ENCODE measurements at regions not wholly inside any gene's neighbourhood (a gene's known extent, or its start where the extent isn't known, plus 50 kb on each side); places are given as distances from the start of the nearest gene placed in this dataset.
"Not testable (repeated sequence)": the region's sequence is repeated elsewhere in the genome, so short reads cannot be mapped to it uniquely, and the experiment has no call there.

GRCh38 chr4:106579236-106579635 lies 210.7 kb upstream of the GIMD1 start:
- TF ChIP-seq, protein P1, sequence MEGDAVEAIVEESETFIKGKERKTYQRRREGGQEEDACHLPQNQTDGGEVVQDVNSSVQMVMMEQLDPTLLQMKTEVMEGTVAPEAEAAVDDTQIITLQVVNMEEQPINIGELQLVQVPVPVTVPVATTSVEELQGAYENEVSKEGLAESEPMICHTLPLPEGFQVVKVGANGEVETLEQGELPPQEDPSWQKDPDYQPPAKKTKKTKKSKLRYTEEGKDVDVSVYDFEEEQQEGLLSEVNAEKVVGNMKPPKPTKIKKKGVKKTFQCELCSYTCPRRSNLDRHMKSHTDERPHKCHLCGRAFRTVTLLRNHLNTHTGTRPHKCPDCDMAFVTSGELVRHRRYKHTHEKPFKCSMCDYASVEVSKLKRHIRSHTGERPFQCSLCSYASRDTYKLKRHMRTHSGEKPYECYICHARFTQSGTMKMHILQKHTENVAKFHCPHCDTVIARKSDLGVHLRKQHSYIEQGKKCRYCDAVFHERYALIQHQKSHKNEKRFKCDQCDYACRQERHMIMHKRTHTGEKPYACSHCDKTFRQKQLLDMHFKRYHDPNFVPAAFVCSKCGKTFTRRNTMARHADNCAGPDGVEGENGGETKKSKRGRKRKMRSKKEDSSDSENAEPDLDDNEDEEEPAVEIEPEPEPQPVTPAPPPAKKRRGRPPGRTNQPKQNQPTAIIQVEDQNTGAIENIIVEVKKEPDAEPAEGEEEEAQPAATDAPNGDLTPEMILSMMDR (IDR thresholded peaks at IDR 0.05; ENCODE audit: low read depth, low read length) = no peak
- no peak overlapping the region for H3K4me3 ChIP-seq (ENCODE audit: low read depth, low read length)
- in situ Hi-C loops (cut with HindIII; ENCODE audit: low sequenced_read_pairs) = no loop called here
- DNase-seq (ENCODE audit: low read depth, low spot score) = no peak

GRCh38 chr4:106569146-106570031 lies 200.8 kb upstream of the GIMD1 start:
- in situ Hi-C loops (cut with HindIII; ENCODE audit: low sequenced_read_pairs) = no loop called here
- TF ChIP-seq, protein P1 (IDR thresholded peaks at IDR 0.05; ENCODE audit: low read depth, low read length) = no peak
- DNase-seq (ENCODE audit: low read depth, low spot score) = no peak
- H3K4me3 ChIP-seq (ENCODE audit: low read depth, low read length) = no peak overlapping the region

GRCh38 chr4:106565727-106566126 lies 197.1 kb upstream of the GIMD1 start:
- TF ChIP-seq, protein P1 (IDR thresholded peaks at IDR 0.05; ENCODE audit: low read depth, low read length) = no peak
- DNase-seq (ENCODE audit: low read depth, low spot score) = no peak
- no peak overlapping the region for H3K4me3 ChIP-seq (ENCODE audit: low read depth, low read length)
- in situ Hi-C loops (cut with HindIII; ENCODE audit: low sequenced_read_pairs) = no loop called here

DNA sequence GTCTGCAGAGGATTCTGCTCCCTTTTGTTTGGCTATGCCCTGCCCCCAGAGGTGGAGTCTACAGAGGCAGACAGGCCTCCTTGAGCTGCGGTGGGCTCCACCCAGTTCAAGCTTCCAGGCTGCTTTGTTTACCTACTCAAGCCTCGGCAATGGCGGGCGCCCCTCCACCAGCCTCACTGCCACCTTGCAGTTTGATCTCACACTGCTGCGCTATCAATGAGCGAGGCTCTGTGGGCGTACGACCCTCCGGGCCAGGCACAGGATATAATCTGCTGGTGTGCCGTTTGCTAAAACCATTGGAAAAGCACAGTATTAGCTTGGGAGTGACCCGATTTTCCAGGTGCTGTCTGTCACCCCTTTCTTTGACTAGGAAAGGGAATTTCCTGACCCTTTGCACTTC lies 195.1 kb upstream of the GIMD1 start:
- in situ Hi-C loops (cut with HindIII; ENCODE audit: low sequenced_read_pairs); DNase-seq (ENCODE audit: low read depth, low spot score); H3K4me3 ChIP-seq (ENCODE audit: low read depth, low read length): not testable (repeated sequence)

GRCh38 chr4:106551724-106552123 lies 183.1 kb upstream of the GIMD1 start:
- in situ Hi-C loops (cut with HindIII; ENCODE audit: low sequenced_read_pairs) = no loop called here
- no peak overlapping the region for H3K4me3 ChIP-seq (ENCODE audit: low read depth, low read length)
- TF ChIP-seq, protein P1 (IDR thresholded peaks at IDR 0.05; ENCODE audit: low read depth, low read length) = no peak
- DNase-seq (ENCODE audit: low read depth, low spot score) = no peak

DNA sequence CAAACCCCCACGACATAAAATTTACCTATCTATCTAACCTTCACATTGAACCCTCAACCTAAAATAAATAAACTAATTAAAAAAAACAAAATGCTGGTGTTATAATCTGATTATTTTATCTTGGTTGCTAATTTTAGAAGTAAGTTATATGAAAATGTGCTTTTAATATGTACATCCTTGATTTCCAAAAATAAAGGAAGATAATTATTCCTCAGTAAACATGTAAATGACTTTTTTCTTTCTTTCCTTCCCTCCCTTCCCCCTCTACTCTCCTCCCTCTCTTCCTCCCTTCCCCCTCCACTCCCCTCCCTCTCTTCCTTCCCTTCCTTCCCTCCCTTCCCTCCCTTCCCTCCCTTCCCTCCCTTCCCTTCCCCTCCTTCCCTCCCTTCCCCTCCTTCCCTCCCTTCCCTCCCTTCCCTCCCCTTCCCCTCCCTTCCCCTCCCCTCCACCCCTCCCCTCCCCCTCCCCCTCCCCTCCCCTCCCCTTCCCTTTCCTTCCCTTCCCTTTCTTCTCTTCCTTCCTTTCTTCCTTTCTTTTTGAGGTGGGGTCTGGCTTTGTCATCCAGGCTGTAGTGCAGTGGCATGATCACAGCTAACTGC lies 180.0 kb upstream of the GIMD1 start:
- in situ Hi-C loops (cut with HindIII; ENCODE audit: low sequenced_read_pairs) = no loop called here
- TF ChIP-seq, protein P1 (IDR thresholded peaks at IDR 0.05; ENCODE audit: low read depth, low read length) = no peak
- H3K4me3 ChIP-seq (ENCODE audit: low read depth, low read length) = no peak overlapping the region
- DNase-seq (ENCODE audit: low read depth, low spot score) = no peak

DNA sequence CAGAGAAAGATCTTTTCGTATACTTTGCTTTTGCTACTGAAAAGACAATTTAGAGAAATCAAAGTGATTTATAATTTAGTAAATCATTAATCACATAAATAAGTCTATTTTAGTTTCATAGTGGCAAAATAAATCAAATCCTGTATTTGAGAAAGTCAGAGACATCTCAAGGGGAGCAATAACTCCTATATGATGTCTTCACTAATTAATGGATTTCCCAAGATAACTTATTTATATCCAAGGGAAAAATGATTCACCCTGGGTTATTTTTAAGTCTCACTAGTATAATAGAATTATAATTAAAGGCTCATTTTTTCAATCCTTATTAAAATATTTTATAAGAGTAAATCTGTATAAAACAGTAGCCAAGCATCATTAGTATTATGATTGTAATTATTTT lies 177.8 kb upstream of the GIMD1 start:
- no peak for DNase-seq (ENCODE audit: low read depth, low spot score)
- TF ChIP-seq, protein P1 (IDR thresholded peaks at IDR 0.05; ENCODE audit: low read depth, low read length) = no peak
- in situ Hi-C loops (cut with HindIII; ENCODE audit: low sequenced_read_pairs) = no loop called here
- no peak overlapping the region for H3K4me3 ChIP-seq (ENCODE audit: low read depth, low read length)

GRCh38 chr4:106542609-106543008 lies 174.0 kb upstream of the GIMD1 start:
- DNase-seq (ENCODE audit: low read depth, low spot score); H3K4me3 ChIP-seq (ENCODE audit: low read depth, low read length); in situ Hi-C loops (cut with HindIII; ENCODE audit: low sequenced_read_pairs): not testable (repeated sequence)

Measured in astrocyte of the spinal cord (primary cell).